MCF 10A (cell line): ENCODE measurements at regions not wholly inside any gene's neighbourhood (a gene's known extent, or its start where the extent isn't known, plus 50 kb on each side); places are given as distances from the start of the nearest gene placed in this dataset.

Experiments used
- BruUV-seq: library from RNA; stranded (reverse); fragments of 400-500 nt; replicated peaks from 2 replicates; lab custom pipeline; 2021; lab: Mats Ljungman, UMichigan
- CTCF ChIA-PET: fragments of 300-600 bp; sonication (Branson Sonifier 250); formaldehyde crosslinking; extraction: SDS; loops from one replicate; lab custom pipeline; 2021; ENCODE audit warnings: antibody characterized with exemption, inconsistent platforms; lab: Yijun Ruan, JAX
- POLR2A ChIA-PET: fragments of 300-600, 350-650 bp; sonication (Branson Sonifier 250); formaldehyde crosslinking; extraction: SDS; loops from one replicate; lab custom pipeline; 2020; ENCODE audit warnings: antibody characterized with exemption, inconsistent platforms; lab: Yijun Ruan, JAX
- DNase-seq: peaks from one replicate; pipeline ENCODE4 v3.0.0-alpha.2; 2018; ENCODE audit not compliant: unreplicated experiment
- H3K27ac Mint-ChIP-seq: one replicate; pipeline ENCODE4 v1.8.0; 2022; ENCODE audit warnings: mild to moderate bottlenecking, low read depth, mixed read lengths; ENCODE audit not compliant: unreplicated experiment
- H3K27me3 Mint-ChIP-seq: one replicate; pipeline ENCODE4 v1.8.0; 2022; ENCODE audit warnings: mixed read lengths; ENCODE audit not compliant: insufficient read depth, unreplicated experiment
- H3K36me3 Mint-ChIP-seq: one replicate; pipeline ENCODE4 v1.8.0; 2022; ENCODE audit warnings: mild to moderate bottlenecking, moderate library complexity, mixed read lengths; ENCODE audit not compliant: insufficient read depth, unreplicated experiment
- H3K4me1 Mint-ChIP-seq: one replicate; pipeline ENCODE4 v1.8.0; 2022; ENCODE audit warnings: mixed read lengths; ENCODE audit not compliant: insufficient read depth, unreplicated experiment
- H3K4me3 Mint-ChIP-seq: one replicate; pipeline ENCODE4 v1.8.0; 2022; ENCODE audit warnings: mild to moderate bottlenecking, moderate library complexity, mixed read lengths; ENCODE audit not compliant: unreplicated experiment
- H3K9me3 Mint-ChIP-seq: one replicate; pipeline ENCODE4 v1.8.0; 2022; ENCODE audit warnings: mixed read lengths; ENCODE audit not compliant: unreplicated experiment
- CTCF ChIP-seq: fragments of 200-600 bp; IDR thresholded peaks from one replicate; pipeline ENCODE4 v1.8.0; 2022; ENCODE audit warnings: antibody characterized with exemption, mild to moderate bottlenecking; ENCODE audit not compliant: unreplicated experiment
- intact Hi-C: fragments of 100-400 bp; cut with micrococcal nuclease; formaldehyde crosslinking; loops from 2 replicates; pipeline ENCODE4 v1.14.1; 2022

GRCh38 chr21:33984021-33984481 lies 68.4 kb upstream of the ATP5PO start:
- no peak for TF ChIP-seq CTCF
- Mint-ChIP-seq H3K27me3 (no peaks in the 10 kb centered on the region), H3K27ac (no peak overlapping the region), H3K9me3 (peaks cover 8% of the 10 kb centered on the region), H3K36me3 (no peaks in the 10 kb centered on the region), H3K4me1 (peaks cover 6% of the 10 kb centered on the region), H3K4me3 (no peak overlapping the region)
- DNase-seq, result no peak
- BruUV-seq, result no TSS peak
- POLR2A ChIA-PET, result no interaction called here
- CTCF ChIA-PET, result interaction anchor here (0.6 kb wide), 1 partner anchor 383 kb away, joined by 4 read pairs; no protein-coding TSS in a partner anchor
- intact Hi-C loops, result no loop called here

- intact Hi-C loops, result no loop called here
- Mint-ChIP-seq H3K4me3 (no peak overlapping the region), H3K9me3 (peaks cover 8% of the 10 kb centered on the region), H3K36me3 (no peaks in the 10 kb centered on the region), H3K27ac (no peak overlapping the region), H3K4me1 (peaks cover 20% of the 10 kb centered on the region), H3K27me3 (no peaks in the 10 kb centered on the region)
- TF ChIP-seq CTCF, result no peak
- ChIA-PET CTCF (interaction anchor here (1.5 kb wide), 1 partner anchor 58 kb away, joined by 3 read pairs; no protein-coding TSS in a partner anchor), POLR2A (no interaction called here)
- BruUV-seq, result no TSS peak
- no peak for DNase-seq
Observed at GRCh38 chr21:33981391-33982101, 65.9 kb upstream of the ATP5PO start.

- DNase-seq, result peak; percentile 4
- ChIA-PET POLR2A (no interaction called here), CTCF (interaction anchor here (0.6 to 1.2 kb wide), 2 partner anchors 32 to 57 kb away, joined by 3 read pairs; no protein-coding TSS in a partner anchor)
- no peaks in the 10 kb centered on the region for H3K27me3 Mint-ChIP-seq
- peaks cover 7% of the 10 kb centered on the region for H3K9me3 Mint-ChIP-seq
- no peak for TF ChIP-seq CTCF
- no peak overlapping the region for H3K4me3 Mint-ChIP-seq
- no peaks in the 10 kb centered on the region for H3K36me3 Mint-ChIP-seq
- no peak overlapping the region for H3K27ac Mint-ChIP-seq
- intact Hi-C loops, result no loop called here
- peaks cover 32% of the 10 kb centered on the region for H3K4me1 Mint-ChIP-seq
- BruUV-seq, result no TSS peak
Observed at GRCh38 chr21:33980276-33980916, 64.8 kb upstream of the ATP5PO start.

- TF ChIP-seq CTCF, result no peak
- ChIA-PET POLR2A (interaction anchor here (4.4 kb wide), 1 partner anchor 30 kb away, joined by 38 read pairs; no protein-coding TSS in a partner anchor), CTCF (no interaction called here)
- Mint-ChIP-seq H3K36me3 (no peaks in the 10 kb centered on the region), H3K9me3 (no peaks in the 10 kb centered on the region), H3K27ac (peak overlapping the region; percentile 14), H3K27me3 (no peaks in the 10 kb centered on the region), H3K4me1 (peaks cover 33% of the 10 kb centered on the region), H3K4me3 (no peak overlapping the region)
- BruUV-seq, result no TSS peak
- intact Hi-C loops, result no loop called here
- DNase-seq, result no peak
Observed at GRCh38 chr21:33978585-33978984, 63.0 kb upstream of the ATP5PO start.
